ENCODE measurements at regions not wholly inside any gene's neighbourhood (a gene's known extent, or its start where the extent isn't known, plus 50 kb on each side); places are given as distances from the start of the nearest gene placed in this dataset.

DNA sequence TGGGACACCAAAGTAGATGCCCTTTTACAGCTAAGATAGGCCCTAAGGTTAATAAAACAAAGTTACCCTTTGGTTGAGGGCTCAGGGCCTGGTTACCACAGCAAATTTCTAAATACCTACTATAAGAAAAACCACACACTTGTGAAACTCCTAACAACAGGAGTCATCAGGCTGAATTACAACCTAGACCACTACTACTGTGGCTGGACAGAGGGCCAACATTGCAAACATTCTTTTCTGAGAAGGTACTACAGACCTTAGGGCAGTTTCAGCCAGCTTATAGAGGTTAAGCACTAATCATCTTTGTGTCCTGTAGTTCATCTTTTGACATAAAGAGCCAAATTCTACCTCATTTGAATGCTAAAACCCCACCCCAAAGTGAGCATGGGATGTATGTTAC lies 504.0 kb downstream of the RAPGEF2 start:
- TF ChIP-seq BHLHE40 (IDR thresholded peaks at IDR 0.05; ENCODE audit: borderline replicate concordance in 1 of 2, low read depth in 2 of 2, low read length in 1 of 2) (no peak), CREB1 (IDR thresholded peaks at IDR 0.05; ENCODE audit: low read depth) (no peak), YY1 (IDR thresholded peaks at IDR 0.05; ENCODE audit: low read depth, low read length) (no peak), NFXL1 (IDR thresholded peaks at IDR 0.05; ENCODE audit: borderline replicate concordance) (no peak), POLR2AphosphoS5 (IDR thresholded peaks at IDR 0.05; ENCODE audit: low read length) (no peak), SREBF1 (IDR thresholded peaks at IDR 0.05; ENCODE audit: low read length) (no peak), RAD21 (IDR thresholded peaks at IDR 0.05; ENCODE audit: insufficient read depth, low read depth, low read length) (no peak), ZSCAN29 (IDR thresholded peaks at IDR 0.05) (no peak), CTCF (IDR thresholded peaks at IDR 0.05 in 2 of 3, conservative IDR thresholded peaks at IDR 0.05 in 1 of 3; ENCODE audit: control insufficient read depth in 2 of 3, extremely low read depth in 1 of 3, insufficient read depth in 1 of 3, low read depth in 3 of 3, low read length in 3 of 3) (no peak)
